ENCODE measurements at regions not wholly inside any gene's neighbourhood (a gene's known extent, or its start where the extent isn't known, plus 50 kb on each side); places are given as distances from the start of the nearest gene placed in this dataset.

DNA sequence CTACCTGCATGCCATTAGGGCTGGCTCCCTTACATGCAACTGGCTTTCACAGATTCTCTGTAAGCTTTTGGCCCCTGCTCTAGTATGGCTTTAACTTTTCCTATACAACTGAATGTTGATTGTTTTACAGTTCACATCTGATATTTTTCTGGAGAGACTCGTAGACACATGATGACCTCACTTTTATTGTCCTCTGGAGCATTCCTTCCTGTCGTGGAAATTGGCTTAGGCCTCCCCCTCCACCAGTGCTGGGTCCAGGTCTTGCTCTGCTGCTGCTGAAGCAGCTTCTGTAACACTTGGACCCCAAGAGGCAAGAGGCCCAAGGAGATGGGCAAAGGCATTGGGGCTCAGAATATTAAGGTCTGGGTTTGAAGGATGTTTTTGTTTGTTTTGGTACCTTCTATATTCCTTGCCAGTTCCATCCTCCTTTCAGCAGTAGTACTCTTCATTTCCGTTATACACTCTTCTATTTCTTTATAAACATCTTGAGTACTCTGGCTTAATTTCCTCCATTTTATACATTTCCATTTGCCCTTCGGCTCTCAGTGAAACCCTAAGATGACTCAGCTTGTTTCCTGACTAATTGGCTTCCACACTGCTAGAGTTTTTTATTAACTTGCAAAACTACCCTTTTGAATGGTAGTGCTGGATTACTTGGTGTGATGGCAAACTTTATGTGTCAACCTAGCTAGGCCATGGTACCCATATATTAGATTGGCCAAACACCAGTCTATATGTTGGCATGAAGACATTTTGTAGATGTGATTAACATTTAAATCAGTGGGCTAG is 219.8 kb downstream of the CDCA7 start:
- TF ChIP-seq, protein P1, sequence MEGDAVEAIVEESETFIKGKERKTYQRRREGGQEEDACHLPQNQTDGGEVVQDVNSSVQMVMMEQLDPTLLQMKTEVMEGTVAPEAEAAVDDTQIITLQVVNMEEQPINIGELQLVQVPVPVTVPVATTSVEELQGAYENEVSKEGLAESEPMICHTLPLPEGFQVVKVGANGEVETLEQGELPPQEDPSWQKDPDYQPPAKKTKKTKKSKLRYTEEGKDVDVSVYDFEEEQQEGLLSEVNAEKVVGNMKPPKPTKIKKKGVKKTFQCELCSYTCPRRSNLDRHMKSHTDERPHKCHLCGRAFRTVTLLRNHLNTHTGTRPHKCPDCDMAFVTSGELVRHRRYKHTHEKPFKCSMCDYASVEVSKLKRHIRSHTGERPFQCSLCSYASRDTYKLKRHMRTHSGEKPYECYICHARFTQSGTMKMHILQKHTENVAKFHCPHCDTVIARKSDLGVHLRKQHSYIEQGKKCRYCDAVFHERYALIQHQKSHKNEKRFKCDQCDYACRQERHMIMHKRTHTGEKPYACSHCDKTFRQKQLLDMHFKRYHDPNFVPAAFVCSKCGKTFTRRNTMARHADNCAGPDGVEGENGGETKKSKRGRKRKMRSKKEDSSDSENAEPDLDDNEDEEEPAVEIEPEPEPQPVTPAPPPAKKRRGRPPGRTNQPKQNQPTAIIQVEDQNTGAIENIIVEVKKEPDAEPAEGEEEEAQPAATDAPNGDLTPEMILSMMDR (conservative IDR thresholded peaks at IDR 0.05; ENCODE audit: low read length) = no peak
- TF ChIP-seq EZH2phosphoT487 (IDR thresholded peaks at IDR 0.05; ENCODE audit: borderline replicate concordance) = no peak
